ENCODE measurements at regions not wholly inside any gene's neighbourhood (a gene's known extent, or its start where the extent isn't known, plus 50 kb on each side); places are given as distances from the start of the nearest gene placed in this dataset.

GRCh38 chr10:83952314-83952713 lies 187.0 kb upstream of the GHITM start:
- DNase-seq: no peak

- no peak for DNase-seq
Measured at GRCh38 chr10:83953589-83953988, 185.7 kb upstream of the GHITM start.

GRCh38 chr10:83954193-83954799 lies 185.0 kb upstream of the GHITM start:
- DNase-seq: no peak

- no peak for DNase-seq
Measured at GRCh38 chr10:83955406-83955805, 183.9 kb upstream of the GHITM start.

DNA sequence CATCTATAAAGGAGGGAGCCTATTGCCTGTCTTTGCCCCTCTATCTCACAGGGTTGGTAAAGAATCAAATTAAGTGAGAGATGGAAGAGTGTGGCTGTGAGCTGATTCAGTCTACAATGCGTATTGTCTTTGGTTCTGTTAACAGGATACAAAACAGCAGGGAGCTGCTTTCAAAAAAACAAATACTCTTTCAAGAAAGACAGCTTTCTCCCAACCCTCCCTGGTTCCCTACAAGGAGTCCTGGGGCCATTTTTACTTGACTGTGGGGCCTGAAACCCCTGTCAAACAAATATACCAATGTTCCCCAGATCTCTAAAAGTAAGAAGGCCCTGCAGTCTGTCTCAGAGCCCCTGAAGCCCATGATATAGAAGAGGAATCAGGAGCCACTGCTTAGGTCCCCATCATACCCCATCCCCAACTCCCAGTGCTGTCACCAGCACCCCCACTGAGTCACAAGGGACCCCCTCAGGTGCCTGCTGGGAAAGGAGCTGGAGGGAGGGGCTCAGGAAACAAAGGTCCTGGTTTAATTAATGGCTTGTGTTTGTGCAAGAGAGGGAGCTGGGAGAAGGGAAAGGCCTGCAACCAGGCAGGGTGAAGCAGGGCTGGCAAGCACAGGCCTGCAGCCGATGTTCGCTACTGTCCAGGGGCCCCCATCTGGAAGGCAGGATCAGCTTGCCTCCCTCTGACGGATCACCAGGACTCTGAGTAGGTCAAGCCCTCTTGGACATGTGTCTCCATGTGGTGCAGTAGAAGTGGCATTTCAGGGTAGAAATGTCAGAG lies 182.0 kb upstream of the GHITM start:
- DNase-seq: peak; percentile 26

DNA sequence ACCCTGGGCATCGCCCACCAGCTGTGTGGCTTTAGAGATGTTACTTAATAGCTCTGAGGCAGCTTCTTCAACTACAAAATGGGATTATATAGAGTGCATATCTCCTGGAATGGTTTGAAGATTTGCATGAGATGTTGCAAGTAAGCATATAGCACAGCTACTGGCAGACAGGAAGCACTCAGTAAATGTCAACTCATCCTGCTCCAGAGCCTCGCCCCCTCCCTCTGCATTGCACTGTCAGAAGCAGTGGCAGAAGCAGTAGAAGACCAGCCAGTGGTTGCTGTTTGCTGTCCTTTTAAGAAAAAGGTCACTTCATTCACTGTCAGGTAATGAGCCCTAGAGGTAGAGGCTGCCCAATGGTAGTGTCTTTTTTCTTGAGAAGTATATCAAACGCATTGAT lies 180.0 kb upstream of the GHITM start:
- DNase-seq: no peak

- DNase-seq: no peak
Measured at GRCh38 chr10:83960125-83960524, 179.2 kb upstream of the GHITM start.

DNA sequence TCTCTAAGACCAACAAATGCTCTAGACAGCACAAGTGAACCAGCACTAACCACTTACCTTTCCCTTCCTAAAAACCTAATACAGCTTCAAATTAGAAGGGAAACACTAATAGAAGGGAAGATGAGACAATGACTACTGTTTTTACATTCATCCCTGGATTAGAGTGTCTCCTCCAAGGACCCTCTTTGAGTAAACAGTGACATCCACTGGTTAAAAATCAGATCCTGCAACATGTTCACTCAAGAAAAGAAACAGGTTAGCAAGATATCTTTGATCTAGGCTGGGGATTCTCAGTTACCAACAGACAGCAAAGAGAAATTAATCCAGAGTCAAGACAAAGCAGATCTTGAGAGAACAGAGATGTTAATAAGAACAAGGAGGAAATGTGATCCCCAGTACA lies 177.7 kb upstream of the GHITM start:
- DNase-seq: no peak

DNA sequence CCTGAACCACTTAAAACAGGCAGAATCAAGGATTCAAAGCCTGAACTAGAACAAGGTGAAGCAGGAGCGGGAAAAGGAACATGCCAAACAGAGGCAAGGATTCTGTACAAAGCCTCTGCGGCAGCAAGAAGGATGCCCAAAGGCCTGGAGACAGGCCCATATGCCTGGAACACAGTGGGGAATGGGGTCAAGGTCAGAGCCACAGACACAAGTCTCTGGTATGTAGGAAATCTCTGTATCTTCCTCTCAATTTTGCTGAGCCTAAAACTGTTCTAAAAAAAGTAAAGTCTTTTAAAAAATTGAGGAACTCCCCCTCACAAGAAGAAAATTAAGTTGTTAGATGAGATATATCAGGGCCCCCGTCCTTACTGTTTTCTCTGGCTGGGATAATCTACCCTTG lies 175.9 kb upstream of the GHITM start:
- DNase-seq: no peak

- DNase-seq: no peak
Measured at GRCh38 chr10:83965473-83965872, 173.8 kb upstream of the GHITM start.

DNA sequence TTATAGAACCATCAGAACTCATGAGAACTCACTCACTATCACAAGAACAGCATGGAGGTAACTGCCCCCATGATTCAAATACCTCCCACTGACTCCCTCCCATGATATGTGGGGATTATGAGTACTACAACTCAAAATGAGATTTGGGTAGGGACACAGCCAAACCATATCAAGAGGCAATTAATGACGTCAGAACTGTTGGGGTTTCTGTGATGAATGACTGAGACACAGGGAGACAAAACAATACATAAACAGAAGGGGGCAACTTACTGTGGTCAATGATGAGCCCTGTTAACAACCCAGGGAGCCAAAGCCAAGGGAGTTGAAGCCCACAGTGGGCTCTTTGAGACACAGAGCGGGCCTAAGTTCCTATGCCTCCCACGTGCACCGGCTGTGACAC lies 171.3 kb upstream of the GHITM start:
- no peak for DNase-seq

GRCh38 chr10:83978681-83979383 lies 160.5 kb upstream of the GHITM start:
- DNase-seq: no peak

DNA sequence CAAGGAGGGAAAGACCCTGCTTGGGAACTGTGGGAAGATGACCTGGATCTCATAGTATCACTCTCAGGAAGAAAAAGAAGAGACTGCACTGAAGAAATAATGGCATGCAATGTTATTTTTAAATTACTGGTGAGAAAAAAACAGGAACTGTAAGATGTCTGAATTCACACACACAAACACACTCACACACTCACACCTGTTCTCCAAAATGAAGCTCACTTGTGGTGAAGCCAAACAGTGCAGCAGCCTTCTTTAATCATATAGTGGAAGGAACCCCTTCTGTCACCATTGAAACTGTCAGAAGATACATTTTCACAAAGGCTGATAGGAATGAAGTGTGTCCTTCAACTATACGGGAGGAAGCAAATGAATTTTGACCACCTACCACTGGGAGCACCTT lies 156.5 kb upstream of the GHITM start:
- DNase-seq: no peak

DNA sequence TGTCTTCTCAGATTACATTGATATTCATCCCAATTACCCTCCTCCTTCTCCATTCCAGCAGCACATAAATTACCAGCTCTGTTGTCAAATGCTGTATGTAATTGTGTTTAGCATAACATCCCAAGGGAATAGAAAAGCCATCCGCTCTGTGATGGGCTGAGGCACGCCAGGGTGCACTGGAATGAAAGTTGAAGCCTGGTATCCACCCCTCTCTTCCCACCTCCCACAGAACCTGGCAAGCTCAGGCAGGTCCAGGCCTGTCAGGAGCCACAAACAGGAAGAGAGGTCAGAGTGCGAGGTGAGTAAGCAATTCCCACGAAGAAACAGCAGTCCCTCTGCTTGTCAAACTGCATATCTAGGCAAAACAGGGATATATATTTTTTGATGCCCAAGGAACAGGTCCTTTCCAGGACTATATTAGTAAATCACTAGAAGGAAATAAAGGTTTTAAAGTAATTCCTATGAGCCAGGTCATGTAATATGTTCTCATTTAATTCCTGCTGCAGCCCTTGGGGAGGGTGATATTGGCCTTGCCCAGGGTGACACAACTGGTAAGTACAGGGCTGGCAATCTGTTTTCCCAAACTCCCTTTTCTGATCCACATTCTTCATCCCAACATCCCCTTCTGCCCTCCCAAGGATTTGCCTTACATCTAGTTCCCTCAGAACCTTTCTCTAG lies 155.6 kb upstream of the GHITM start:
- peak; percentile 28 for DNase-seq

DNA sequence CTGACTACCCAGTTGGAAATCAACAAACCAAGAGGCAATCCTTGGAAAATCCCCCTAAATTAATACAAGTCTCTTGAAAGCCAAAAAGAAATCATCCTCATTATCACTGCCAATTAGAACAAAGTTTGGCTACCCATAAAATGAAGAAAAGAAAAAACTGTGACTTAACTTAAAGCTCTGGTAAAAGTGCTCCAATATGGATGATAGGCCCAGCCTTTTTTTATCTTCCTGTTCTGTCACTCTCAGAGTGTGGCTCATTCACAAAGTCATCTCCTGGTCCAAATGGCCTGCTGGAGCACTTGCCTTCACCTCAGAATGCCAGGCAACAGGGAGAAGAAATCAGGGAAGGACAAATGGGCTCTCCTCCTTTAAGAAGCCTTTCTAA lies 155.1 kb upstream of the GHITM start:
- DNase-seq: no peak

GRCh38 chr10:83986800-83987199 lies 152.5 kb upstream of the GHITM start:
- no peak for DNase-seq

DNA sequence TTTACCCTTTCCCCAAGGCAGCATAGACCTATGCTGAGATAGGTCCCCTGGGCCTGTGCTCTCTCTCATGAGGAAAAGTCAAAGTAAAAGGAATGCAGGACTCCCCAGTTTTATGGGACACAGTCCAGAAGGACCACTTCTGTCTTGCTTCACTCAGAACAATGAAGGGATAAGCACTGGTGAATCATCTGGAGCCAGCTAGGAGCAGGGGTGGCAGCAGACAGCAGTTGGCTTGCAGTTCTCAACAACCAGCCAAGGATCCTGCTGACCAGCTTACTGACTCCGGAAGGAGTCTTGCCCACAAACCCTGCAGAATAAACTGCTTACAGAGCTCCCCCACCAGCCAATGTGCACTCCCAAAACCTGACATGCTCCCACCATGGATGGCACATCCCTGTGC lies 152.1 kb upstream of the GHITM start:
- DNase-seq: no peak

GRCh38 chr10:83988435-83988834 lies 150.9 kb upstream of the GHITM start:
- no peak for DNase-seq

DNA sequence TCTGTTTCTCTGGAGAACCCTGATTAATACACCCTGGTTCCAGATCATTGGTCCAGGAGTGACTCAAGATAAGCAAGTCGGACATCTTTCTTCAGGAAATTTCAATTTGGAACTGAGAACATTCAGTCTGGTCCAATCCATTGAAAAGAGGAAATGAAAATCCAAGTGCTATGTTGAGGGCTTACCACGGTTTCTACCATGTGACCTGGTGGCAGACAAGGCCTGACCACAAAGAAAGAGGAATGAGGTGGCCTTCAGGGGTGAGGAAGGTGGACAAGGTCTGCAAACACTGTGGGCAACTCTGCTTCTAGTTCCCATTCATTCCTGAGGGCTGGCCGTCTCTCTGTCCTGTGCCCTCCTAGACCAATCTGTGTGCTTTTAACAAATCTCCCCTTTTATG lies 149.2 kb upstream of the GHITM start:
- no peak for DNase-seq

DNA sequence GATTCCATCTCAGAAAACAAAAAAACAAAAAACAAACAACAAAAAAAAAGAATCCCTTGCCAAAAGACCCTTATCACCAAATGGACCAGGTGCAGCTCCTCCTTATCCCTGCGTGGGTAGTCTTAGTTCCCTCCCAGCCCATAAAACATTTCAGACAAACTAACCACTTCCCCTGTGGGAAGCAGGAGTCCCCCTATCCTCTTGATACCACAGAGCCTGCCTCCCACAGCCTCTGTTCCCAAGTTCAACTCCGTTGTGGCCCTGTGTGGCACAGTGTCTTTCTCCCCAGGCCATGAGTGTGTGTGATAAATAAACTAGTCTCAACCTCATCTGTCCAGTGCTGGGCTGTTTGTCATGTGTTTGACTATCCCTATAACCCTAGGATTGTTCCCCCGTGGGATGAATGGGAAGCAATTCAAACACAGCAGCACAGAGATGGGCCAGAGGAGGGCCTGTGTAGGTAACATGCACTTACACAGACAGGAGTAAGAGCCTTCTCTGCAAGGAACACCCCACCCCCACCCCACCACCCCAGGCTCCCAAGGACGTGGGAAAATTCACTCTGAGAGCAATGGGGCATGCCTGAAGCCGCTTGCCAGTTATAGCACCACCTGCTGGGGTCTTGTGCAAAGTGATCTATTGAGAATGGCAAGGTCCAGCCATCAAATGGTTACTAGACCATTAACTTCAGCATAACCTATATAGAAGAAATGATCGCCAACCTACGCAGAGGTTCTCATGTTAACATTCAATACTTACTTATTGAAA lies 147.1 kb upstream of the GHITM start:
- peak; percentile 33 for DNase-seq

GRCh38 chr10:83994325-83994724 lies 145.0 kb upstream of the GHITM start:
- no peak for DNase-seq

- peak; percentile 69 for DNase-seq
Measured at GRCh38 chr10:83995738-83996331, 143.5 kb upstream of the GHITM start.

Measured in retina (tissue), 1 donor.